ENCODE measurements at regions not wholly inside any gene's neighbourhood (a gene's known extent, or its start where the extent isn't known, plus 50 kb on each side); places are given as distances from the start of the nearest gene placed in this dataset.

GRCh38 chr22:49457946-49458707 is 369.5 kb downstream of the BRD1 start:
- no peak overlapping the region for H3K27ac ChIP-seq
- WGBS, 2 donors = 77 to 85% methylated on average over 14 of the region's 14 CpGs
- no peaks in the 10 kb centered on the region for H3K9me3 ChIP-seq
- no peak for TF ChIP-seq POLR2AphosphoS5 (IDR thresholded peaks at IDR 0.05)
- TF ChIP-seq POLR2A (IDR thresholded peaks at IDR 0.05) = no peak
- TF ChIP-seq EP300 (IDR thresholded peaks at IDR 0.05) = no peak
- TF ChIP-seq CTCF (IDR thresholded peaks at IDR 0.05) = no peak
- H3K4me3 ChIP-seq = no peak overlapping the region
- no peaks in the 10 kb centered on the region for H3K36me3 ChIP-seq
- H3K27me3 ChIP-seq = peaks cover 0 to 39% (median 14%) of the 10 kb centered on the region in 3 donors
- no peaks in the 10 kb centered on the region for H3K4me1 ChIP-seq
- intact Hi-C loops (cut with DNase I) = no loop called here
- DNase-seq = no peak

- TF ChIP-seq EP300 (IDR thresholded peaks at IDR 0.05) (no peak), CTCF (IDR thresholded peaks at IDR 0.05) (no peak), POLR2A (IDR thresholded peaks at IDR 0.05) (no peak), POLR2AphosphoS5 (IDR thresholded peaks at IDR 0.05) (no peak)
- H3K4me3 ChIP-seq = no peak overlapping the region
- 61 to 68% methylated on average over 17 of the region's 17 CpGs for WGBS, 2 donors
- H3K36me3 ChIP-seq = no peaks in the 10 kb centered on the region
- H3K27me3 ChIP-seq = peaks cover 0 to 41% (median 14%) of the 10 kb centered on the region in 3 donors
- no peaks in the 10 kb centered on the region for H3K4me1 ChIP-seq
- H3K27ac ChIP-seq = no peak overlapping the region
- intact Hi-C loops (cut with DNase I) = no loop called here
- no peak for DNase-seq
- no peaks in the 10 kb centered on the region for H3K9me3 ChIP-seq
Observed at GRCh38 chr22:49457146-49457545, 370.5 kb downstream of the BRD1 start.

- Histone ChIP-seq H3K9me3 (no peaks in the 10 kb centered on the region), H3K4me1 (no peaks in the 10 kb centered on the region), H3K27ac (no peak overlapping the region), H3K4me3 (no peak overlapping the region), H3K36me3 (no peaks in the 10 kb centered on the region), H3K27me3 (peaks cover 0 to 57% (median 21%) of the 10 kb centered on the region in 3 donors)
- no peak for TF ChIP-seq CTCF (IDR thresholded peaks at IDR 0.05)
- TF ChIP-seq POLR2AphosphoS5 (IDR thresholded peaks at IDR 0.05) = no peak
- TF ChIP-seq POLR2A (IDR thresholded peaks at IDR 0.05) = no peak
- no peak for TF ChIP-seq EP300 (IDR thresholded peaks at IDR 0.05)
- intact Hi-C loops (cut with DNase I) = no loop called here
- 60 to 68% methylated on average over 11 of the region's 11 CpGs for WGBS, 2 donors
- DNase-seq = no peak
Observed at GRCh38 chr22:49455595-49455994, 372.1 kb downstream of the BRD1 start.

GRCh38 chr22:49454726-49455125 is 372.9 kb downstream of the BRD1 start:
- H3K4me1 ChIP-seq = no peaks in the 10 kb centered on the region
- no peak overlapping the region for H3K4me3 ChIP-seq
- DNase-seq = no peak
- intact Hi-C loops (cut with DNase I) = no loop called here
- TF ChIP-seq EP300 (IDR thresholded peaks at IDR 0.05) (no peak), POLR2AphosphoS5 (IDR thresholded peaks at IDR 0.05) (no peak), CTCF (IDR thresholded peaks at IDR 0.05) (no peak), POLR2A (IDR thresholded peaks at IDR 0.05) (no peak)
- WGBS, 2 donors = 84 to 90% methylated on average over 7 of the region's 7 CpGs
- no peak overlapping the region for H3K27ac ChIP-seq
- peaks cover 0 to 66% (median 26%) of the 10 kb centered on the region in 3 donors for H3K27me3 ChIP-seq
- H3K36me3 ChIP-seq = no peaks in the 10 kb centered on the region
- H3K9me3 ChIP-seq = no peaks in the 10 kb centered on the region
